ENCODE measurements at regions not wholly inside any gene's neighbourhood (a gene's known extent, or its start where the extent isn't known, plus 50 kb on each side); places are given as distances from the start of the nearest gene placed in this dataset.

DNA sequence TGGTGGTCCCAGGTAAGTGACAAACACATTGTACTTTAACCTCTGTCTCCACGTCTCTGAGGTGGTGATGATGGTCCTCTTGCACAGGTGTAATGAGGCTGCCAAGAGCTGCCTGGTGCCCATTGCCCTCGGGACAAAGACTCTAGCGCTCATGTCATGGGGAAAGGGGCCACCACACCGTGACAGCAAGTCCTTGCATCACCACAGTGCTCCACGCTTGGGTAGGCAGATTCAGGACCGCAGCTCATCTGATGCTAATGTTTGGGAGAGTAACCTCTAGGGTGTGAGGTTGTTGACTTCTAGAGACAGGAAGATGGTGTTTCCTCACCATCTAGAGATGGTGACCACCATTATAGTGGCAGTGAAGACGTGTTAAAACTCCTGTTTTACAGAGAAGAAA is 395.6 kb downstream of the ADRA2A start (continued):
- TF ChIP-seq ZSCAN20 (CRISPR knock-in tag; IDR thresholded peaks at IDR 0.05) (no peak), HOXA7 (CRISPR knock-in tag; IDR thresholded peaks at IDR 0.05) (no peak), CBX2 (IDR thresholded peaks at IDR 0.05; ENCODE audit: borderline replicate concordance, low read depth) (no peak)

DNA sequence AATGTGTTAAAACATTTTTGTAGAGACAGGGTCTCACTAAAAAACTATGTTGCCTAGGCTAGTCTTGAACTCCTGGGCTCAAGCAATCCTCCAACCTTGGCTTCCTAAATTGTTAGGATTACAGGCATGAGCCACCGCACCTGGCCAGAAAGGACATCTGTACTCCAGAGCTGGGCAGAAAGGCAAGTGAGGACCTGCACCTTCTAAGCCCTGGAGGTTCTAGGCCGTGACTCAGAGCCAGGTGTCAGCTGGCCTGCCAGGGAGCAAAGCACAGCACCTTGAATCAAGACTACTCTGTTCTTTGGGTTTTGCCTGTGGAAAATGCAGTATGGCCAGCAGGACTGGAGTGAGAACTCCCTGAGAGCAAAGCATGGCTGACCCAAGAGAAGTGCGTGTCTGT is 396.5 kb downstream of the ADRA2A start:
- Histone ChIP-seq H3K4me1 (no peaks in the 10 kb centered on the region), H3K4me2 (no peak overlapping the region), H3K27ac (no peak overlapping the region), H3K9me3 (no peaks in the 10 kb centered on the region), H3K4me3 (no peak overlapping the region)
- TF ChIP-seq, protein P1, sequence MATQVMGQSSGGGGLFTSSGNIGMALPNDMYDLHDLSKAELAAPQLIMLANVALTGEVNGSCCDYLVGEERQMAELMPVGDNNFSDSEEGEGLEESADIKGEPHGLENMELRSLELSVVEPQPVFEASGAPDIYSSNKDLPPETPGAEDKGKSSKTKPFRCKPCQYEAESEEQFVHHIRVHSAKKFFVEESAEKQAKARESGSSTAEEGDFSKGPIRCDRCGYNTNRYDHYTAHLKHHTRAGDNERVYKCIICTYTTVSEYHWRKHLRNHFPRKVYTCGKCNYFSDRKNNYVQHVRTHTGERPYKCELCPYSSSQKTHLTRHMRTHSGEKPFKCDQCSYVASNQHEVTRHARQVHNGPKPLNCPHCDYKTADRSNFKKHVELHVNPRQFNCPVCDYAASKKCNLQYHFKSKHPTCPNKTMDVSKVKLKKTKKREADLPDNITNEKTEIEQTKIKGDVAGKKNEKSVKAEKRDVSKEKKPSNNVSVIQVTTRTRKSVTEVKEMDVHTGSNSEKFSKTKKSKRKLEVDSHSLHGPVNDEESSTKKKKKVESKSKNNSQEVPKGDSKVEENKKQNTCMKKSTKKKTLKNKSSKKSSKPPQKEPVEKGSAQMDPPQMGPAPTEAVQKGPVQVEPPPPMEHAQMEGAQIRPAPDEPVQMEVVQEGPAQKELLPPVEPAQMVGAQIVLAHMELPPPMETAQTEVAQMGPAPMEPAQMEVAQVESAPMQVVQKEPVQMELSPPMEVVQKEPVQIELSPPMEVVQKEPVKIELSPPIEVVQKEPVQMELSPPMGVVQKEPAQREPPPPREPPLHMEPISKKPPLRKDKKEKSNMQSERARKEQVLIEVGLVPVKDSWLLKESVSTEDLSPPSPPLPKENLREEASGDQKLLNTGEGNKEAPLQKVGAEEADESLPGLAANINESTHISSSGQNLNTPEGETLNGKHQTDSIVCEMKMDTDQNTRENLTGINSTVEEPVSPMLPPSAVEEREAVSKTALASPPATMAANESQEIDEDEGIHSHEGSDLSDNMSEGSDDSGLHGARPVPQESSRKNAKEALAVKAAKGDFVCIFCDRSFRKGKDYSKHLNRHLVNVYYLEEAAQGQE (IDR thresholded peaks at IDR 0.05): no peak
- TF ChIP-seq, protein P2, sequence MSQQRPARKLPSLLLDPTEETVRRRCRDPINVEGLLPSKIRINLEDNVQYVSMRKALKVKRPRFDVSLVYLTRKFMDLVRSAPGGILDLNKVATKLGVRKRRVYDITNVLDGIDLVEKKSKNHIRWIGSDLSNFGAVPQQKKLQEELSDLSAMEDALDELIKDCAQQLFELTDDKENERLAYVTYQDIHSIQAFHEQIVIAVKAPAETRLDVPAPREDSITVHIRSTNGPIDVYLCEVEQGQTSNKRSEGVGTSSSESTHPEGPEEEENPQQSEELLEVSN (IDR thresholded peaks at IDR 0.05; ENCODE audit: borderline replicate concordance, low read depth): no peak
- TF ChIP-seq, protein P3, sequence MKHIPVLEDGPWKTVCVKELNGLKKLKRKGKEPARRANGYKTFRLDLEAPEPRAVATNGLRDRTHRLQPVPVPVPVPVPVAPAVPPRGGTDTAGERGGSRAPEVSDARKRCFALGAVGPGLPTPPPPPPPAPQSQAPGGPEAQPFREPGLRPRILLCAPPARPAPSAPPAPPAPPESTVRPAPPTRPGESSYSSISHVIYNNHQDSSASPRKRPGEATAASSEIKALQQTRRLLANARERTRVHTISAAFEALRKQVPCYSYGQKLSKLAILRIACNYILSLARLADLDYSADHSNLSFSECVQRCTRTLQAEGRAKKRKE (CRISPR knock-in tag; IDR thresholded peaks at IDR 0.05; ENCODE audit: low read depth): no peak
- TF ChIP-seq ZC3H11A (IDR thresholded peaks at IDR 0.05) (no peak), ZFP36 (IDR thresholded peaks at IDR 0.05; ENCODE audit: borderline replicate concordance, partially characterized antibody) (no peak)
- ATAC-seq (no peak), FAIRE-seq (no peak), DNase-seq (ENCODE audit: low read depth in 1 of 2, low spot score in 1 of 2) (no peak)
- ChIA-PET POLR2A (no interaction called here), CTCF (interaction anchor here (1.0 kb wide), 1 partner anchor 962 kb away, joined by 3 read pairs; no protein-coding TSS in a partner anchor)
- WGBS (ENCODE audit: missing lambda C conversion rate): 23% methylated on average over 3 of the region's 3 CpGs

DNA sequence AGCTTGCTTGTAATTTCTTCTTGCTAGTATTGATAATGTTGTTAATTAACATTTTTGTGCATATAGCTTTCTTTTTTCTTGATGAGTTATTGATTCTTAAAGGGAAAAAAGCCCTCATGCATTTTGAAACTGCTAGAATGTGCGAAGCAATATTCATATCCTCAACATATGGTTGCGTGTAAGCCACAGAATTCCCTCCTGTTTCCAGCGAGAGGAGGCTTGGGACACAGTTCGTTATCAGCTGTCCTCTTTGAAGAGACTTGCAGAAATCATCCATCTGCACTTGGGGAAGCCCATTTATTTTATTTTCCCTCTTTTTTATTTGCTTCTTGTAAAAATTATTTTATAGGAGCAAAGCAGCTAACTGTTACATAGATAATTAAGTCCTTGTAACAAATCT is 398.0 kb downstream of the ADRA2A start:
- CTCF ChIA-PET: interaction anchor here (1.0 kb wide), 1 partner anchor 9 kb away, joined by 3 read pairs; no protein-coding TSS in a partner anchor
- POLR2A ChIA-PET: no interaction called here
- no peak for DNase-seq (ENCODE audit: low read depth in 1 of 2, low spot score in 1 of 2)
- no peak overlapping the region for H3K4me3 ChIP-seq
- H3K27ac ChIP-seq: no peak overlapping the region
- H3K4me2 ChIP-seq: no peak overlapping the region
- ATAC-seq: no peak
- FAIRE-seq: no peak
- no peaks in the 10 kb centered on the region for H3K9me3 ChIP-seq
- 13% methylated on average over 4 of the region's 4 CpGs for WGBS (ENCODE audit: missing lambda C conversion rate)
- TF ChIP-seq ZNF302 (CRISPR knock-in tag; IDR thresholded peaks at IDR 0.05): no peak
- no peak for TF ChIP-seq BHLHE40 (IDR thresholded peaks at IDR 0.05; ENCODE audit: low read depth, low read length)
- H3K4me1 ChIP-seq: no peaks in the 10 kb centered on the region

DNA sequence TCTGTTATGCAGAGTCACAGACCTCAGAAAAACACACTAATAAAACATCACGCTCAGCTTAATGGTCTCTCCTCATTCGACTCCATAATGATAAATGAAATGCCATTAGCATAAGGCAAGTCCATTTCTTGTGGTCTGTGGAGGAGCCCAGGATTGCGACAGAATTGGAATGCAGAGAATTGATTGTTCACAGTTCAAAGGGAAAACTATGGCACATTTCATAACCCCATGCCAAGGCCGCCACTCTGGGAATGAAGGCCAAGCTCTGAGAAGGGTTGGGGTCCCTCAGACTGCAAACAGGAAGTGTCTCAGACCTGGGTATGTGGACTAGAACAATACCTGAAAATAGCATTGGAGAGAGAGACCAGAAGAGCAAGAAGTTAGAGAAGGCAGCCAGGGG is 398.9 kb downstream of the ADRA2A start:
- DNase-seq (ENCODE audit: low read depth in 1 of 2, low spot score in 1 of 2) (no peak), ATAC-seq (no peak), FAIRE-seq (no peak)
- WGBS (ENCODE audit: missing lambda C conversion rate): 39% methylated on average over 4 of the region's 4 CpGs
- no peak for TF ChIP-seq HEYL (CRISPR knock-in tag; IDR thresholded peaks at IDR 0.05)
- H3K4me3 ChIP-seq: no peak overlapping the region
- H3K4me1 ChIP-seq: no peaks in the 10 kb centered on the region
- H3K4me2 ChIP-seq: no peak overlapping the region
- CTCF ChIA-PET: no interaction called here
- POLR2A ChIA-PET: no interaction called here
- no peaks in the 10 kb centered on the region for H3K9me3 ChIP-seq
- H3K27ac ChIP-seq: no peak overlapping the region

DNA sequence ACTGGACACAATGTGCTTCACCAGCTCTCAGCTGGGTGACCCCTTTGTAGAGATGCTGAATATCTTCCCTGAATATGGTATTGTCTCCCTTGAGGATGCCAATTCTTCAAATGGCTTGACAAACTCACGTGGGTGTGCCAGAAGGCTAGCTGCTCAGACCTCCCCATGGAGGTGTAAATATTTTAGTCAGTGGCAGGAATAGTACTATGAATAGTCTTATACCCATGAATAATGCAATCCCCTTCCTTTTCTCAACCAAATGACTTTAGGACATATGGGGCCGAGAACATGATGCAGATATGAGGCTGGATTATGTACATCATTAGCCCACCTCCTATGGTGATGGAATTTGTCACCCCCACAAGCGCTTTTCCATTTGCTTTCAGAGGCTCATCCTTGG is 401.8 kb downstream of the ADRA2A start:
- POLR2A ChIA-PET: no interaction called here
- CTCF ChIA-PET: no interaction called here
- H3K27ac ChIP-seq: no peak overlapping the region
- H3K9me3 ChIP-seq: no peaks in the 10 kb centered on the region
- TF ChIP-seq PHF8 (IDR thresholded peaks at IDR 0.05; ENCODE audit: borderline replicate concordance, low read depth): no peak
- TF ChIP-seq ZFP36 (IDR thresholded peaks at IDR 0.05; ENCODE audit: borderline replicate concordance, partially characterized antibody): no peak
- TF ChIP-seq, protein P4, sequence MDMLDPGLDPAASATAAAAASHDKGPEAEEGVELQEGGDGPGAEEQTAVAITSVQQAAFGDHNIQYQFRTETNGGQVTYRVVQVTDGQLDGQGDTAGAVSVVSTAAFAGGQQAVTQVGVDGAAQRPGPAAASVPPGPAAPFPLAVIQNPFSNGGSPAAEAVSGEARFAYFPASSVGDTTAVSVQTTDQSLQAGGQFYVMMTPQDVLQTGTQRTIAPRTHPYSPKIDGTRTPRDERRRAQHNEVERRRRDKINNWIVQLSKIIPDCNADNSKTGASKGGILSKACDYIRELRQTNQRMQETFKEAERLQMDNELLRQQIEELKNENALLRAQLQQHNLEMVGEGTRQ (IDR thresholded peaks at IDR 0.05): no peak
- no peak for TF ChIP-seq MAZ (IDR thresholded peaks at IDR 0.05; ENCODE audit: borderline replicate concordance, low read depth, low read length)
- TF ChIP-seq CHD4 (IDR thresholded peaks at IDR 0.05; ENCODE audit: borderline replicate concordance): no peak
- TF ChIP-seq NPAS2 (CRISPR knock-in tag; IDR thresholded peaks at IDR 0.05; ENCODE audit: borderline replicate concordance): no peak
- no peak for TF ChIP-seq JUN (IDR thresholded peaks at IDR 0.05)
- 1% methylated on average over 3 of the region's 3 CpGs for WGBS (ENCODE audit: missing lambda C conversion rate)
- ATAC-seq (no peak), FAIRE-seq (no peak), DNase-seq (ENCODE audit: low read depth in 1 of 2, low spot score in 1 of 2) (no peak)
- no peak overlapping the region for H3K4me3 ChIP-seq
- H3K4me1 ChIP-seq: no peaks in the 10 kb centered on the region
- no peak overlapping the region for H3K4me2 ChIP-seq
